Epithelial cell of esophagus (primary cell): ENCODE measurements at regions not wholly inside any gene's neighbourhood (a gene's known extent, or its start where the extent isn't known, plus 50 kb on each side); places are given as distances from the start of the nearest gene placed in this dataset.

Experiments
- DNase-seq: peaks from one replicate; pipeline ENCODE4 v3.0.0; 2010; ENCODE audit warnings: low read depth
- H3K4me3 ChIP-seq: 2 replicates; pipeline ENCODE4 v1.5.1; 2011; ENCODE audit warnings: mild to moderate bottlenecking, low read length, control low read depth
- CTCF ChIP-seq: IDR thresholded peaks from 2 replicates; pipeline ENCODE4 v1.5.1; 2011; ENCODE audit warnings: low read depth, mild to moderate bottlenecking, low read length, control low read depth, inconsistent platforms; ENCODE audit not compliant: insufficient read depth; ENCODE audit errors: missing control alignments

- no peak for TF ChIP-seq CTCF
- no peak overlapping the region for H3K4me3 ChIP-seq
- peak; percentile 90 for DNase-seq
Measured at GRCh38 chr6:74871757-74872156, 334.1 kb downstream of the COL12A1 start.

GRCh38 chr6:74870403-74870802 is 335.4 kb downstream of the COL12A1 start:
- TF ChIP-seq CTCF: no peak
- H3K4me3 ChIP-seq: no peak overlapping the region
- no peak for DNase-seq

- no peak for DNase-seq
- no peak for TF ChIP-seq CTCF
- no peak overlapping the region for H3K4me3 ChIP-seq
Measured at GRCh38 chr6:74867291-74867690, 338.6 kb downstream of the COL12A1 start.

GRCh38 chr6:74863968-74864367 is 341.9 kb downstream of the COL12A1 start:
- DNase-seq: no peak
- TF ChIP-seq CTCF: no peak

GRCh38 chr6:74860456-74860855 is 345.4 kb downstream of the COL12A1 start:
- DNase-seq: no peak
- TF ChIP-seq CTCF: no peak
- no peak overlapping the region for H3K4me3 ChIP-seq

More at GRCh38 chr6:74863968-74864367, 341.9 kb downstream of the COL12A1 start:
- H3K4me3 ChIP-seq: no peak overlapping the region

- DNase-seq: no peak
- no peak for TF ChIP-seq CTCF
- no peak overlapping the region for H3K4me3 ChIP-seq
Measured at GRCh38 chr6:74857157-74857556, 348.7 kb downstream of the COL12A1 start.

- no peak for TF ChIP-seq CTCF
- no peak overlapping the region for H3K4me3 ChIP-seq
- no peak for DNase-seq
Measured at GRCh38 chr6:74853991-74854390, 351.9 kb downstream of the COL12A1 start.
